ENCODE measurements at regions not wholly inside any gene's neighbourhood (a gene's known extent, or its start where the extent isn't known, plus 50 kb on each side); places are given as distances from the start of the nearest gene placed in this dataset.

DNA sequence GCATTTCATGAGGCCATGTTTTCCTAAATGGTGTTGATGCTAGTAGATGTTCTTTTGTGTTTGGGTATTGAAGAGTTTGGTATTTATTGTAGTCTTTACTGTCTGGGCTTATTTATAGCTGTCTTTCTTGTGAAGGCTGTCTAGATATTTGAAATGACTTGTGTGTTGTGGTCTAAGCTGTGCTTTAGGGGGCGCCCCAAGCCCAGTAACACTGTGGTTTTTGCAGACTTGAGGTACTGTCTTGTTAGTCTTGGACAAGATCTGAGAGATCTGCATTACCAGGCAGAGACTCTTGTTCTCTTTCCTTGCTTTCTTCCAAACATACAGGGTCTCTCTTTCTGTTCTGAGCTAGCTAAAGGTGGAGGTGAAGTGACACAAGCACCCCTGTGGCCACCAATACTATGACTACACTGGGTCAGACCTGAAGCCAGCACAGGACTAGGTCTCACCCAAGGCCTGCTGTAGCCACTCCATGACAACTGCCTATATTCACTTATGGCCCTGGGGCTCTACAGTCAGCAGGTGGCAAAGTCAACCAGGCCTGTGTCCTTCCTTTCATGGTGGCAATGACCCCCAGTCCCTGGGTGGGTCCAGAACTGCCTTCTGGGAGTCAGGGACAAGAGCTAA lies 152.1 kb upstream of the TBC1D5 start:
- POLR2A ChIA-PET: interaction anchor here (0.9 to 1.4 kb wide), 3 partner anchors 9 to 20 kb away, joined by 3 to 5 read pairs (median 4); no protein-coding TSS in a partner anchor

DNA sequence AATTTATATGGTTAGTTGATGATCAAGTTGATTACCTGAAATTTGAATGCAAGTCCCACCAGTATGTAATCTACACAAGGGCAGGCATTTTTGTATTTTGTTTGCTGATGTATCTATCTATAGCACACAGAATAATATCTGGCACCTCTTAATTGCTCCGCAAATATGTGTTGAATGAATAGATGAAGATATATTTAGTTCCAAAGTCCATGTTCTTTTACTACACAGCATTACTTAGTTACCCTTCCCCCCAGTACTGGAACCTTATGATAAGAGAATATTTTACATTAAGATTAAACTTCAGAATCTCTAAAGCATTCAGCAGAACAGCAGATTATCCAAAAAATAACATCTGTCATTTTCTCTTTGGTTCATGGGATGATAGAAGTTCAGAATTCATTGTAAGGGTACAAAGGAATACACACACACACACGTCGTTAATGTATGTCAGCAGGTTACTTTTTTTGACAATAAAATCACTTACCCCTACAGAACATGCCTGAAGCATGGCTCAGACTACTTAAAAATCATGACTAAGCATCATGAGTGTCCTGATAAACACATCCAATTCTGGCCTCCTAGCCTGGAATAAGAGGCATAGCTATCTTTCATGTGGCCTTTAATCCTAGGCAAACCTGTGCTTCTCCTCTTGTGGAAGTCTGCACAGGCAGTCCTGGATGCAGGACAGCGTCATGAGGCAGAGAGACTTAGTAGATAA lies 148.9 kb upstream of the TBC1D5 start:
- no peak overlapping the region for H3K27ac ChIP-seq (ENCODE audit: low read depth, low read length, poor library complexity, severe bottlenecking)
- CTCF ChIA-PET (ENCODE audit: unreplicated experiment): no interaction called here
- H3K36me3 ChIP-seq (ENCODE audit: insufficient read depth, low read length): no peaks in the 10 kb centered on the region
- intact Hi-C loops (cut with micrococcal nuclease; ENCODE audit: unreplicated experiment): loop anchor here (5.0 kb wide), 1 partner anchor 236 kb away; no protein-coding TSS in a partner anchor
- BruUV-seq (replicated peaks): no TSS peak
- no peak for DNase-seq (ENCODE audit: low spot score)
- no peaks in the 10 kb centered on the region for H3K9me3 ChIP-seq (ENCODE audit: low read length)
- H3K4me1 ChIP-seq (ENCODE audit: insufficient read depth, low read length, poor library complexity, severe bottlenecking): no peaks in the 10 kb centered on the region
- H2AFZ ChIP-seq (ENCODE audit: low read length): no peak overlapping the region
- H3K4me3 ChIP-seq (ENCODE audit: low read depth, low read length, poor library complexity, severe bottlenecking): no peak overlapping the region
- H3K9me2 ChIP-seq (ENCODE audit: insufficient read depth, low read length): no peaks in the 10 kb centered on the region
- H3K79me2 ChIP-seq (ENCODE audit: insufficient read depth, low read depth, low read length): no peaks in the 10 kb centered on the region
- H4K20me1 ChIP-seq (ENCODE audit: insufficient read depth, low read length): no peaks in the 10 kb centered on the region
- H3K4me2 ChIP-seq (ENCODE audit: low read length): no peak overlapping the region
- POLR2A ChIA-PET: no interaction called here
- TF ChIP-seq, protein P1, sequence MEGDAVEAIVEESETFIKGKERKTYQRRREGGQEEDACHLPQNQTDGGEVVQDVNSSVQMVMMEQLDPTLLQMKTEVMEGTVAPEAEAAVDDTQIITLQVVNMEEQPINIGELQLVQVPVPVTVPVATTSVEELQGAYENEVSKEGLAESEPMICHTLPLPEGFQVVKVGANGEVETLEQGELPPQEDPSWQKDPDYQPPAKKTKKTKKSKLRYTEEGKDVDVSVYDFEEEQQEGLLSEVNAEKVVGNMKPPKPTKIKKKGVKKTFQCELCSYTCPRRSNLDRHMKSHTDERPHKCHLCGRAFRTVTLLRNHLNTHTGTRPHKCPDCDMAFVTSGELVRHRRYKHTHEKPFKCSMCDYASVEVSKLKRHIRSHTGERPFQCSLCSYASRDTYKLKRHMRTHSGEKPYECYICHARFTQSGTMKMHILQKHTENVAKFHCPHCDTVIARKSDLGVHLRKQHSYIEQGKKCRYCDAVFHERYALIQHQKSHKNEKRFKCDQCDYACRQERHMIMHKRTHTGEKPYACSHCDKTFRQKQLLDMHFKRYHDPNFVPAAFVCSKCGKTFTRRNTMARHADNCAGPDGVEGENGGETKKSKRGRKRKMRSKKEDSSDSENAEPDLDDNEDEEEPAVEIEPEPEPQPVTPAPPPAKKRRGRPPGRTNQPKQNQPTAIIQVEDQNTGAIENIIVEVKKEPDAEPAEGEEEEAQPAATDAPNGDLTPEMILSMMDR (conservative IDR thresholded peaks at IDR 0.05; ENCODE audit: low read length): no peak
- TF ChIP-seq EZH2phosphoT487 (IDR thresholded peaks at IDR 0.05; ENCODE audit: borderline replicate concordance, low read depth, low read length): no peak

More for the DNA sequence above, 152.1 kb upstream of the TBC1D5 start:
- no TSS peak for BruUV-seq (replicated peaks)
- intact Hi-C loops (cut with micrococcal nuclease; ENCODE audit: unreplicated experiment): loop anchor here (1.0 to 5.0 kb wide), 3 partner anchors 233 to 495 kb away; no protein-coding TSS in a partner anchor
- DNase-seq (ENCODE audit: low spot score): peak; percentile 76
- TF ChIP-seq, protein P1 (conservative IDR thresholded peaks at IDR 0.05; ENCODE audit: low read length): peak; percentile 86
- TF ChIP-seq EZH2phosphoT487 (IDR thresholded peaks at IDR 0.05; ENCODE audit: borderline replicate concordance, low read depth, low read length): no peak
- Histone ChIP-seq H3K4me3 (ENCODE audit: low read depth, low read length, poor library complexity, severe bottlenecking) (no peak overlapping the region), H3K36me3 (ENCODE audit: insufficient read depth, low read length) (no peaks in the 10 kb centered on the region), H3K4me1 (ENCODE audit: insufficient read depth, low read length, poor library complexity, severe bottlenecking) (no peaks in the 10 kb centered on the region), H3K4me2 (ENCODE audit: low read length) (no peak overlapping the region), H2AFZ (ENCODE audit: low read length) (no peak overlapping the region), H3K27ac (ENCODE audit: low read depth, low read length, poor library complexity, severe bottlenecking) (no peak overlapping the region), H4K20me1 (ENCODE audit: insufficient read depth, low read length) (no peaks in the 10 kb centered on the region), H3K9me2 (ENCODE audit: insufficient read depth, low read length) (no peaks in the 10 kb centered on the region), H3K9me3 (ENCODE audit: low read length) (peaks cover 8% of the 10 kb centered on the region), H3K79me2 (ENCODE audit: insufficient read depth, low read depth, low read length) (no peaks in the 10 kb centered on the region)
- CTCF ChIA-PET (ENCODE audit: unreplicated experiment): interaction anchor here (0.9 to 1.4 kb wide), 2 partner anchors 13 to 507 kb away, joined by 3 to 4 read pairs; no protein-coding TSS in a partner anchor

DNA sequence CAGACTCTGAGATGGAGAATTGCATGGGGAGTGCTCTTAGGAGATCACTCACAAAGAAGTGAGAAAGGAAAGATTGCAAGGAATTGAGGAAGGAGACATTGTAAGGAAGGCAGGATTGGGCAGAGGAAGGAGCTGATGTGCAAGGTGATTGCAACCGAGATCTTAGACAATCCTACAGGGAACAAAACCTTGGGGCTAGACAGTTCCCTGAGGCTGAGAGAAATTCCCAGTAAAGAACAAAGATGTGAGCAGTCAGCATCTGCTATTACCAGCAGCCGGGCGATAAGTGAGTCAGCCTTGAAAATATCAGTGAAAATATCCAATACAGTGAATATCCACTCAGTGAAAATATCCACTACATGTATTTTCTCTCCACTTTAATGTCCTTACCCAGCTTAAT lies 143.6 kb upstream of the TBC1D5 start:
- no peaks in the 10 kb centered on the region for H3K4me1 ChIP-seq (ENCODE audit: insufficient read depth, low read length, poor library complexity, severe bottlenecking)
- H3K36me3 ChIP-seq (ENCODE audit: insufficient read depth, low read length): no peaks in the 10 kb centered on the region
- H3K9me3 ChIP-seq (ENCODE audit: low read length): no peaks in the 10 kb centered on the region
- H3K79me2 ChIP-seq (ENCODE audit: insufficient read depth, low read depth, low read length): no peaks in the 10 kb centered on the region
- intact Hi-C loops (cut with micrococcal nuclease; ENCODE audit: unreplicated experiment): no loop called here
- BruUV-seq (replicated peaks): no TSS peak
- TF ChIP-seq EZH2phosphoT487 (IDR thresholded peaks at IDR 0.05; ENCODE audit: borderline replicate concordance, low read depth, low read length): no peak
- TF ChIP-seq, protein P1 (conservative IDR thresholded peaks at IDR 0.05; ENCODE audit: low read length): no peak
- no peaks in the 10 kb centered on the region for H4K20me1 ChIP-seq (ENCODE audit: insufficient read depth, low read length)
- no peak overlapping the region for H2AFZ ChIP-seq (ENCODE audit: low read length)
- H3K4me3 ChIP-seq (ENCODE audit: low read depth, low read length, poor library complexity, severe bottlenecking): no peak overlapping the region
- no peak for DNase-seq (ENCODE audit: low spot score)
- H3K9me2 ChIP-seq (ENCODE audit: insufficient read depth, low read length): no peaks in the 10 kb centered on the region
- H3K4me2 ChIP-seq (ENCODE audit: low read length): no peak overlapping the region
- ChIA-PET CTCF (ENCODE audit: unreplicated experiment) (no interaction called here), POLR2A (interaction anchor here (0.6 to 1.0 kb wide), 4 partner anchors 8 to 43 kb away, joined by 3 to 9 read pairs (median 4); no protein-coding TSS in a partner anchor)
- no peak overlapping the region for H3K27ac ChIP-seq (ENCODE audit: low read depth, low read length, poor library complexity, severe bottlenecking)
